ENCODE measurements at regions not wholly inside any gene's neighbourhood (a gene's known extent, or its start where the extent isn't known, plus 50 kb on each side); places are given as distances from the start of the nearest gene placed in this dataset. TPM values are rescaled to one million over a fixed set of nuclear protein-coding genes. Genes with fewer than 3 reads are reported as not detected.

DNA sequence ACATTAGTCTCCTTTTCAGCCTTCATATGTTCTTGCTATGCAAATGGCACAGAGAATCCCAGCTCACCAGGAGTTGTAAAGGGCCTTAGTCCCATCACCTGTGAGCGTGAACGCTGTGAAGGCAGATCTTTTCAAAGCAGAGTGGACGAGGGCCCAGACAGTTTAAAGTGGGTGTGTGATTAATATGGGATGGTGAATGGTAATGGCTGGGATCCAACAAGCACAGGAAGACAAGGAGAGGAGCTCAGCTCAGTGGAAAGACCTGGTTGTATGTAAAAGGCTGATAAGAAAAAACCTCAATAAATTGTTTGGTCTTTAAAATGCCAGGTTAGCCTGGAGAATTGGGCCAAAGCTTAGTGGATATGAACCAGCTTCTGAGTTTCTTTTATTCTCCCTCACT lies 326.2 kb downstream of the NYAP2 start (continued):
- TF ChIP-seq, protein P1, sequence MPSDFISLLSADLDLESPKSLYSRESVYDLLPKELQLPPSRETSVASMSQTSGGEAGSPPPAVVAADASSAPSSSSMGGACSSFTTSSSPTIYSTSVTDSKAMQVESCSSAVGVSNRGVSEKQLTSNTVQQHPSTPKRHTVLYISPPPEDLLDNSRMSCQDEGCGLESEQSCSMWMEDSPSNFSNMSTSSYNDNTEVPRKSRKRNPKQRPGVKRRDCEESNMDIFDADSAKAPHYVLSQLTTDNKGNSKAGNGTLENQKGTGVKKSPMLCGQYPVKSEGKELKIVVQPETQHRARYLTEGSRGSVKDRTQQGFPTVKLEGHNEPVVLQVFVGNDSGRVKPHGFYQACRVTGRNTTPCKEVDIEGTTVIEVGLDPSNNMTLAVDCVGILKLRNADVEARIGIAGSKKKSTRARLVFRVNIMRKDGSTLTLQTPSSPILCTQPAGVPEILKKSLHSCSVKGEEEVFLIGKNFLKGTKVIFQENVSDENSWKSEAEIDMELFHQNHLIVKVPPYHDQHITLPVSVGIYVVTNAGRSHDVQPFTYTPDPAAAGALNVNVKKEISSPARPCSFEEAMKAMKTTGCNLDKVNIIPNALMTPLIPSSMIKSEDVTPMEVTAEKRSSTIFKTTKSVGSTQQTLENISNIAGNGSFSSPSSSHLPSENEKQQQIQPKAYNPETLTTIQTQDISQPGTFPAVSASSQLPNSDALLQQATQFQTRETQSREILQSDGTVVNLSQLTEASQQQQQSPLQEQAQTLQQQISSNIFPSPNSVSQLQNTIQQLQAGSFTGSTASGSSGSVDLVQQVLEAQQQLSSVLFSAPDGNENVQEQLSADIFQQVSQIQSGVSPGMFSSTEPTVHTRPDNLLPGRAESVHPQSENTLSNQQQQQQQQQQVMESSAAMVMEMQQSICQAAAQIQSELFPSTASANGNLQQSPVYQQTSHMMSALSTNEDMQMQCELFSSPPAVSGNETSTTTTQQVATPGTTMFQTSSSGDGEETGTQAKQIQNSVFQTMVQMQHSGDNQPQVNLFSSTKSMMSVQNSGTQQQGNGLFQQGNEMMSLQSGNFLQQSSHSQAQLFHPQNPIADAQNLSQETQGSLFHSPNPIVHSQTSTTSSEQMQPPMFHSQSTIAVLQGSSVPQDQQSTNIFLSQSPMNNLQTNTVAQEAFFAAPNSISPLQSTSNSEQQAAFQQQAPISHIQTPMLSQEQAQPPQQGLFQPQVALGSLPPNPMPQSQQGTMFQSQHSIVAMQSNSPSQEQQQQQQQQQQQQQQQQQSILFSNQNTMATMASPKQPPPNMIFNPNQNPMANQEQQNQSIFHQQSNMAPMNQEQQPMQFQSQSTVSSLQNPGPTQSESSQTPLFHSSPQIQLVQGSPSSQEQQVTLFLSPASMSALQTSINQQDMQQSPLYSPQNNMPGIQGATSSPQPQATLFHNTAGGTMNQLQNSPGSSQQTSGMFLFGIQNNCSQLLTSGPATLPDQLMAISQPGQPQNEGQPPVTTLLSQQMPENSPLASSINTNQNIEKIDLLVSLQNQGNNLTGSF (CRISPR knock-in tag; IDR thresholded peaks at IDR 0.05) = no peak
- no peak for TF ChIP-seq ARNT (IDR thresholded peaks at IDR 0.05)
- TF ChIP-seq RELA (CRISPR knock-in tag; IDR thresholded peaks at IDR 0.05) = no peak
- TF ChIP-seq ZBTB20 (CRISPR knock-in tag; IDR thresholded peaks at IDR 0.05; ENCODE audit: borderline replicate concordance, low read depth) = no peak
- TF ChIP-seq BCL6 (CRISPR knock-in tag; IDR thresholded peaks at IDR 0.05) = no peak
- no peak for TF ChIP-seq POLR2G (IDR thresholded peaks at IDR 0.05; ENCODE audit: low read depth, low read length)
- TF ChIP-seq HOXA5 (CRISPR knock-in tag; IDR thresholded peaks at IDR 0.05) = no peak
- TF ChIP-seq, protein P2, sequence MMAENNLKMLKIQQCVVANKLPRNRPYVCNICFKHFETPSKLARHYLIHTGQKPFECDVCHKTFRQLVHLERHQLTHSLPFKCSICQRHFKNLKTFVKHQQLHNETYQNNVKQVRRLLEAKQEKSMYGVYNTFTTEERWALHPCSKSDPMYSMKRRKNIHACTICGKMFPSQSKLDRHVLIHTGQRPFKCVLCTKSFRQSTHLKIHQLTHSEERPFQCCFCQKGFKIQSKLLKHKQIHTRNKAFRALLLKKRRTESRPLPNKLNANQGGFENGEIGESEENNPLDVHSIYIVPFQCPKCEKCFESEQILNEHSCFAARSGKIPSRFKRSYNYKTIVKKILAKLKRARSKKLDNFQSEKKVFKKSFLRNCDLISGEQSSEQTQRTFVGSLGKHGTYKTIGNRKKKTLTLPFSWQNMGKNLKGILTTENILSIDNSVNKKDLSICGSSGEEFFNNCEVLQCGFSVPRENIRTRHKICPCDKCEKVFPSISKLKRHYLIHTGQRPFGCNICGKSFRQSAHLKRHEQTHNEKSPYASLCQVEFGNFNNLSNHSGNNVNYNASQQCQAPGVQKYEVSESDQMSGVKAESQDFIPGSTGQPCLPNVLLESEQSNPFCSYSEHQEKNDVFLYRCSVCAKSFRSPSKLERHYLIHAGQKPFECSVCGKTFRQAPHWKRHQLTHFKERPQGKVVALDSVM (CRISPR knock-in tag; IDR thresholded peaks at IDR 0.05) = no peak

Small RNAs in the stretch of these regions (microRNA-seq; reads per million reads assigned to microRNA genes)
- not detected for gene MIR5702

Small RNAs in the stretch of these regions (small RNA-seq; reads per million reads assigned to genes)
- gene AC068138.1 (ENCODE audit: insufficient read depth in 2 of 3, insufficient read length in 3 of 3, low read depth in 2 of 3, low replicate concordance in 1 of 3) = 0 reads per million in 3 experiments
- gene MIR5702 (ENCODE audit: insufficient read depth in 2 of 3, insufficient read length in 3 of 3, low read depth in 2 of 3, low replicate concordance in 1 of 3) = 0 reads per million in 3 experiments
